Sigmoid colon (tissue), 3 donors: ENCODE measurements at regions not wholly inside any gene's neighbourhood (a gene's known extent, or its start where the extent isn't known, plus 50 kb on each side); places are given as distances from the start of the nearest gene placed in this dataset.

Experiments
- POLR2A ChIP-seq, 2 donors: fragments of 450-650 bp; IDR thresholded peaks; one replicate each; pipeline ENCODE4 v1.6.1; 2016; ENCODE audit warnings: antibody characterized with exemption in 2 of 2, mild to moderate bottlenecking in 2 of 2, moderate library complexity in 2 of 2
- TF ChIP-seq, protein P1 (sequence below), 4 experiments: fragments of 450-650 bp in 3 of 4; fragments of 200-600 bp in 1 of 4; IDR thresholded peaks; one replicate each; pipeline ENCODE4 v1.5.1; 2016 to 2019; ENCODE audit warnings: antibody characterized with exemption in 4 of 4, mild to moderate bottlenecking in 3 of 4, moderate library complexity in 2 of 4

DNA sequence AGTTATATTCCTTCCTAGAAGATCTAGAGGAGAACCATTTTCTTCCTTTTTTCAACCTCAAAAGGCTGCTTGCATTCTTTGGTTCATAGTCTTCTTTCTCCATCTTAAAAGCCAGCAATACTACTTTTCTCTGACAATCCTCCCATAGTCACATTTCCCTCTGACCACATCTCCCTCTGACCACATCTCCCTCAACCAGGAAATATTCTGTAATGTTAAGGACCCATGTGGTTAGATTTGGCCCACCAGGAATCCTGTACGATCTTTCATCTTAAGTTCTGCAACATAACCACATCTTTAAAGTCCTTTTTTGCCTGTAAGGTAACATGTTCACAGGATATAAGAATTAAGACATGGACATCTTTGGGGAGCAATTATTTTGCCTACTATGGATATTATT is 179.4 kb upstream of the SPEF2 start:
- TF ChIP-seq, protein P1, sequence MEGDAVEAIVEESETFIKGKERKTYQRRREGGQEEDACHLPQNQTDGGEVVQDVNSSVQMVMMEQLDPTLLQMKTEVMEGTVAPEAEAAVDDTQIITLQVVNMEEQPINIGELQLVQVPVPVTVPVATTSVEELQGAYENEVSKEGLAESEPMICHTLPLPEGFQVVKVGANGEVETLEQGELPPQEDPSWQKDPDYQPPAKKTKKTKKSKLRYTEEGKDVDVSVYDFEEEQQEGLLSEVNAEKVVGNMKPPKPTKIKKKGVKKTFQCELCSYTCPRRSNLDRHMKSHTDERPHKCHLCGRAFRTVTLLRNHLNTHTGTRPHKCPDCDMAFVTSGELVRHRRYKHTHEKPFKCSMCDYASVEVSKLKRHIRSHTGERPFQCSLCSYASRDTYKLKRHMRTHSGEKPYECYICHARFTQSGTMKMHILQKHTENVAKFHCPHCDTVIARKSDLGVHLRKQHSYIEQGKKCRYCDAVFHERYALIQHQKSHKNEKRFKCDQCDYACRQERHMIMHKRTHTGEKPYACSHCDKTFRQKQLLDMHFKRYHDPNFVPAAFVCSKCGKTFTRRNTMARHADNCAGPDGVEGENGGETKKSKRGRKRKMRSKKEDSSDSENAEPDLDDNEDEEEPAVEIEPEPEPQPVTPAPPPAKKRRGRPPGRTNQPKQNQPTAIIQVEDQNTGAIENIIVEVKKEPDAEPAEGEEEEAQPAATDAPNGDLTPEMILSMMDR (IDR thresholded peaks at IDR 0.05) = no peak
- no peak for TF ChIP-seq POLR2A (IDR thresholded peaks at IDR 0.05)
